ENCODE measurements at regions not wholly inside any gene's neighbourhood (a gene's known extent, or its start where the extent isn't known, plus 50 kb on each side); places are given as distances from the start of the nearest gene placed in this dataset.

DNA sequence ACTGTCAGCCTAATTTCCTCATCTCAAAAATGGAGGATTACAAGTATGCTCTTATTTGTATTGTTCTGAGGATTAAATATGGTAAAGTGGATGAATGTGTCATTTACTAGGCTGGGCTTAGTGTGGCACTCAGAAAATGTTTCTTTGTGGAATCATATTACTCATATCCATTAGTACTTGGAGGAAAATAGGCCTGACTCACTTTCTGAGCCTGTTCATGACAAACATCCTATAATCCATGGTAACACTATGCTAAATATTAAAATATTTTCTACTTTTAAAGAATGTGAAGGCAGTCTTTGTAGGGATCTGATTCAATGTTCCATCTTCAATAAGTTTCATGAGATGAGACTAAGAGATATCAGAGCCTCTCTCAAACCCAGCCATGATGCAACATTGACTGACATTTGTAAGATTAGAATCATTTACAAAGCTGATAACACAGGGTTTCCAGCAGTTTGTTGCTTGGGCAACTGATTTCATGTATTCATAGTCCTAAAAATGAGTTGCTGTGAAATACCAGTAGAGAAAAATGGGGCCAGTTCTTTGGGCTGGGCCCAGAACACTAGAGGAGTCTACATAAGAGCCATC lies 1048.5 kb downstream of the NTRK3 start:
- TF ChIP-seq, protein P1, sequence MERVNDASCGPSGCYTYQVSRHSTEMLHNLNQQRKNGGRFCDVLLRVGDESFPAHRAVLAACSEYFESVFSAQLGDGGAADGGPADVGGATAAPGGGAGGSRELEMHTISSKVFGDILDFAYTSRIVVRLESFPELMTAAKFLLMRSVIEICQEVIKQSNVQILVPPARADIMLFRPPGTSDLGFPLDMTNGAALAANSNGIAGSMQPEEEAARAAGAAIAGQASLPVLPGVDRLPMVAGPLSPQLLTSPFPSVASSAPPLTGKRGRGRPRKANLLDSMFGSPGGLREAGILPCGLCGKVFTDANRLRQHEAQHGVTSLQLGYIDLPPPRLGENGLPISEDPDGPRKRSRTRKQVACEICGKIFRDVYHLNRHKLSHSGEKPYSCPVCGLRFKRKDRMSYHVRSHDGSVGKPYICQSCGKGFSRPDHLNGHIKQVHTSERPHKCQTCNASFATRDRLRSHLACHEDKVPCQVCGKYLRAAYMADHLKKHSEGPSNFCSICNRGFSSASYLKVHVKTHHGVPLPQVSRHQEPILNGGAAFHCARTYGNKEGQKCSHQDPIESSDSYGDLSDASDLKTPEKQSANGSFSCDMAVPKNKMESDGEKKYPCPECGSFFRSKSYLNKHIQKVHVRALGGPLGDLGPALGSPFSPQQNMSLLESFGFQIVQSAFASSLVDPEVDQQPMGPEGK (CRISPR knock-in tag; IDR thresholded peaks at IDR 0.05; ENCODE audit: borderline replicate concordance) = no peak
- TF ChIP-seq ISL1 (CRISPR knock-in tag; IDR thresholded peaks at IDR 0.05) (peak; percentile 61), ESRRG (CRISPR knock-in tag; IDR thresholded peaks at IDR 0.05) (no peak), ZNF70 (CRISPR knock-in tag; IDR thresholded peaks at IDR 0.05) (no peak), ZNF565 (CRISPR knock-in tag; conservative IDR thresholded peaks at IDR 0.05; ENCODE audit: low read depth) (no peak)

All from SK-N-SH treated with all-trans-retinoic acid at 6 μM for 48 hours (cell line).